Loucy (cell line): ENCODE measurements at regions not wholly inside any gene's neighbourhood (a gene's known extent, or its start where the extent isn't known, plus 50 kb on each side); places are given as distances from the start of the nearest gene placed in this dataset.

Source experiments
- CTCF ChIP-seq: fragments of 200-600 bp; sonication (generic); conservative IDR thresholded peaks from 2 replicates; pipeline ENCODE4 v1.5.1; 2014; ENCODE audit warnings: mild to moderate bottlenecking, antibody characterized with exemption, low read length
- EZH2phosphoT487 ChIP-seq: fragments of 200-600 bp; IDR thresholded peaks from 2 replicates; pipeline ENCODE4 v1.6.1; 2018; ENCODE audit warnings: antibody characterized with exemption, mild to moderate bottlenecking, moderate library complexity, borderline replicate concordance

GRCh38 chr1:168833801-168834224 is 104.8 kb upstream of the DPT start:
- TF ChIP-seq EZH2phosphoT487: no peak
- TF ChIP-seq CTCF: no peak
